SK-N-SH (cell line): ENCODE measurements at regions not wholly inside any gene's neighbourhood (a gene's known extent, or its start where the extent isn't known, plus 50 kb on each side); places are given as distances from the start of the nearest gene placed in this dataset.

Experiments used
- CTCF ChIP-seq: fragments of 200-600 bp; sonication (generic); IDR thresholded peaks from 2 replicates; pipeline ENCODE4 v1.6.1; 2017; ENCODE audit warnings: antibody characterized with exemption, mild to moderate bottlenecking, moderate library complexity
- EP300 ChIP-seq, 2 experiments: IDR thresholded peaks; 2 replicates each; pipeline versions ENCODE4 v1.4.0 to v1.6.1; 2012; ENCODE audit warnings: borderline replicate concordance in 1 of 2, low read depth in 1 of 2, low read length in 1 of 2
- EZH2phosphoT487 ChIP-seq: fragments of 200-600 bp; sonication (generic); IDR thresholded peaks from 2 replicates; pipeline ENCODE4 v1.6.1; 2017; ENCODE audit warnings: low read depth, mixed run types, mild to moderate bottlenecking, antibody characterized with exemption, moderate library complexity, borderline replicate concordance
- FOSL2 ChIP-seq: IDR thresholded peaks from 2 replicates; pipeline ENCODE4 v1.4.0; 2012; ENCODE audit warnings: low read depth, mild to moderate bottlenecking, moderate library complexity, borderline replicate concordance
- FOXJ3 ChIP-seq: sonication (generic); formaldehyde crosslinking; IDR thresholded peaks from 2 replicates; pipeline ENCODE4 v1.5.1; 2020; ENCODE audit warnings: mild to moderate bottlenecking, missing genetic modification reagents
- PBX3 ChIP-seq: IDR thresholded peaks from 2 replicates; pipeline ENCODE4; 2012
- POLR2AphosphoS5 ChIP-seq: IDR thresholded peaks from 2 replicates; pipeline ENCODE4 v1.6.1; 2012; ENCODE audit warnings: low read depth, low read length

GRCh38 chr11:15883455-15883920, 472.9 kb downstream of the SOX6 start:
- TF ChIP-seq CTCF (no peak), PBX3 (no peak), FOSL2 (no peak), EP300 (IDR thresholded peaks at IDR 0.05; ENCODE audit: borderline replicate concordance in 1 of 2, low read depth in 1 of 2, low read length in 1 of 2) (no peak), EZH2phosphoT487 (no peak), POLR2AphosphoS5 (no peak), FOXJ3 (CRISPR knock-in tag) (no peak)
